WTC11 (cell line): ENCODE measurements at regions not wholly inside any gene's neighbourhood (a gene's known extent, or its start where the extent isn't known, plus 50 kb on each side); places are given as distances from the start of the nearest gene placed in this dataset.

Source experiments
- ATAC-seq: fragments of 200-7000 bp; cut with Tn5 transposase; 2 replicates; pipeline ENCODE4 v1.10.0; 2021; ENCODE audit warnings: mild to moderate bottlenecking, moderate library complexity
- CTCF ChIA-PET: fragments of 300-600 bp; sonication (Branson Sonifier 250); formaldehyde crosslinking; loops from one replicate; lab custom pipeline; 2021; ENCODE audit warnings: antibody characterized with exemption; lab: Charles Lee
- POLR2A ChIA-PET: fragments of 350-600 bp; sonication (Branson Sonifier 250); formaldehyde crosslinking; loops from one replicate; lab custom pipeline; 2021; ENCODE audit warnings: antibody characterized with exemption; lab: Charles Lee
- DNase-seq: peaks from one replicate; pipeline ENCODE4 v3.0.0; 2021; ENCODE audit warnings: low spot score
- H3K27ac Mint-ChIP-seq: 2 replicates; pipeline ENCODE4 v1.8.0; 2021; ENCODE audit warnings: mixed read lengths
- H3K27me3 Mint-ChIP-seq: 2 replicates; pipeline ENCODE4 v1.8.0; 2021; ENCODE audit warnings: low read depth, mild to moderate bottlenecking, moderate library complexity, mixed read lengths
- H3K36me3 Mint-ChIP-seq: 2 replicates; pipeline ENCODE4 v1.8.0; 2021; ENCODE audit warnings: mixed read lengths
- H3K4me1 Mint-ChIP-seq: 2 replicates; pipeline ENCODE4 v1.8.0; 2022; ENCODE audit warnings: mixed read lengths
- H3K4me3 Mint-ChIP-seq: 2 replicates; pipeline ENCODE4 v1.8.0; 2021; ENCODE audit warnings: mild to moderate bottlenecking, moderate library complexity, mixed read lengths
- H3K9me3 Mint-ChIP-seq: 2 replicates; pipeline ENCODE4 v1.8.0; 2021; ENCODE audit warnings: mixed read lengths
- ATF3 ChIP-seq: sonication (generic); formaldehyde crosslinking; conservative IDR thresholded peaks from 2 replicates; pipeline ENCODE4 v1.8.1; 2022; ENCODE audit warnings: mild to moderate bottlenecking, missing genetic modification reagents
- CDX4 ChIP-seq: fragments of 250-450 bp; sonication (Bioruptor Pico); IDR thresholded peaks from 2 replicates; pipeline ENCODE4 v1.9.0; 2021; ENCODE audit warnings: moderate library complexity, mild to moderate bottlenecking, inconsistent platforms, borderline replicate concordance
- CTCF ChIP-seq: fragments of 200-600 bp; IDR thresholded peaks from 2 replicates; pipeline ENCODE4 v1.8.0; 2022; ENCODE audit warnings: antibody characterized with exemption
- E2F4 ChIP-seq: sonication (generic); formaldehyde crosslinking; IDR thresholded peaks from 2 replicates; pipeline ENCODE4 v1.8.1; 2022; ENCODE audit warnings: low read depth, mild to moderate bottlenecking, moderate library complexity, missing genetic modification reagents, borderline replicate concordance
- EMX1 ChIP-seq: fragments of 250-450 bp; sonication (Bioruptor Pico); IDR thresholded peaks from 2 replicates; pipeline ENCODE4 v1.8.0; 2021; ENCODE audit warnings: mild to moderate bottlenecking
- FOXP4 ChIP-seq: sonication (generic); formaldehyde crosslinking; IDR thresholded peaks from 2 replicates; pipeline ENCODE4 v1.8.0; 2022; ENCODE audit warnings: mild to moderate bottlenecking, missing genetic modification reagents
- GRHL2 ChIP-seq: fragments of 250-450 bp; sonication (Bioruptor Pico); IDR thresholded peaks from 2 replicates; pipeline ENCODE4 v1.8.0; 2022; ENCODE audit warnings: mild to moderate bottlenecking, moderate library complexity; ENCODE audit not compliant: insufficient replicate concordance, severe bottlenecking
- MAX ChIP-seq: sonication (generic); formaldehyde crosslinking; IDR thresholded peaks from 2 replicates; pipeline ENCODE4 v1.8.0; 2022; ENCODE audit warnings: mild to moderate bottlenecking, missing genetic modification reagents
- NR1H2 ChIP-seq: sonication (generic); formaldehyde crosslinking; IDR thresholded peaks from 2 replicates; pipeline ENCODE4 v1.9.0; 2021; ENCODE audit warnings: mild to moderate bottlenecking, moderate library complexity, missing genetic modification reagents
- NR3C1 ChIP-seq: sonication (generic); formaldehyde crosslinking; conservative IDR thresholded peaks from 2 replicates; pipeline ENCODE4 v1.8.1; 2023; ENCODE audit warnings: low read depth, mild to moderate bottlenecking, missing genetic modification reagents
- OVOL2 ChIP-seq: fragments of 250-450 bp; sonication (Bioruptor Pico); IDR thresholded peaks from 2 replicates; pipeline ENCODE4 v1.9.0; 2021; ENCODE audit warnings: mild to moderate bottlenecking, borderline replicate concordance
- PREB ChIP-seq: sonication (generic); formaldehyde crosslinking; IDR thresholded peaks from 2 replicates; pipeline ENCODE4 v1.8.1; 2022; ENCODE audit warnings: mild to moderate bottlenecking, missing genetic modification reagents, moderate library complexity, borderline replicate concordance
- SP1 ChIP-seq: sonication (generic); formaldehyde crosslinking; conservative IDR thresholded peaks from 2 replicates; pipeline ENCODE4 v1.8.1; 2022; ENCODE audit warnings: missing genetic modification reagents
- TEAD1 ChIP-seq: sonication (generic); formaldehyde crosslinking; IDR thresholded peaks from 2 replicates; pipeline ENCODE4 v1.8.0; 2022; ENCODE audit warnings: mild to moderate bottlenecking, missing genetic modification reagents
- TP53 ChIP-seq: sonication (generic); formaldehyde crosslinking; IDR thresholded peaks from 2 replicates; pipeline ENCODE4 v1.8.1; 2023; ENCODE audit warnings: mild to moderate bottlenecking, missing genetic modification reagents
- ZNF219 ChIP-seq: sonication (generic); formaldehyde crosslinking; IDR thresholded peaks from 2 replicates; pipeline ENCODE4 v1.8.0; 2023; ENCODE audit warnings: missing genetic modification reagents, mild to moderate bottlenecking, borderline replicate concordance
- ZNF396 ChIP-seq: fragments of 250-450 bp; sonication (Bioruptor Pico); IDR thresholded peaks from 2 replicates; pipeline ENCODE4 v1.8.0; 2021; ENCODE audit warnings: mild to moderate bottlenecking, moderate library complexity, borderline replicate concordance
- ZNF423 ChIP-seq: fragments of 250-450 bp; sonication (Bioruptor Pico); IDR thresholded peaks from 2 replicates; pipeline ENCODE4 v2.1.2; 2022; ENCODE audit warnings: mild to moderate bottlenecking, moderate library complexity
- ZNF512 ChIP-seq: sonication (generic); formaldehyde crosslinking; IDR thresholded peaks from 2 replicates; pipeline ENCODE4 v1.8.1; 2022; ENCODE audit warnings: missing genetic modification reagents, borderline replicate concordance

- no peak for TF ChIP-seq NR1H2 (CRISPR knock-in tag)
Observed at GRCh38 chr5:87605663-87606062, 192.9 kb upstream of the CCNH start (continued).

GRCh38 chr5:87599778-87600177 lies 187.0 kb upstream of the CCNH start:
- Mint-ChIP-seq H3K27me3 (no peaks in the 10 kb centered on the region; the same call in 1 of the 2 replicates), H3K9me3 (peaks cover 37% of the 10 kb centered on the region), H3K27ac (no peak overlapping the region), H3K4me1 (no peaks in the 10 kb centered on the region), H3K4me3 (no peak overlapping the region), H3K36me3 (peaks cover 10% of the 10 kb centered on the region)
- POLR2A ChIA-PET: no interaction called here
- ATAC-seq (no peak), DNase-seq (no peak)
- CTCF ChIA-PET: no interaction called here
- TF ChIP-seq EMX1 (CRISPR knock-in tag): no peak
- no peak for TF ChIP-seq OVOL2
- no peak for TF ChIP-seq ATF3
- no peak for TF ChIP-seq ZNF512 (CRISPR knock-in tag)
- no peak for TF ChIP-seq MAX (CRISPR knock-in tag)

GRCh38 chr5:87598460-87598859 lies 185.7 kb upstream of the CCNH start:
- Mint-ChIP-seq H3K4me1 (no peaks in the 10 kb centered on the region), H3K27me3 (no peaks in the 10 kb centered on the region; the same call in 1 of the 2 replicates), H3K27ac (no peak overlapping the region), H3K4me3 (no peak overlapping the region), H3K9me3 (peaks cover 42% of the 10 kb centered on the region), H3K36me3 (peaks cover 10% of the 10 kb centered on the region)
- DNase-seq (no peak), ATAC-seq (no peak)
- CTCF ChIA-PET: no interaction called here
- POLR2A ChIA-PET: no interaction called here
- no peak for TF ChIP-seq NR3C1
- TF ChIP-seq GRHL2 (CRISPR knock-in tag): no peak
- TF ChIP-seq TP53 (CRISPR knock-in tag): no peak
- TF ChIP-seq CDX4 (CRISPR knock-in tag): no peak
- no peak for TF ChIP-seq E2F4 (CRISPR knock-in tag)
- TF ChIP-seq PREB: no peak
- no peak for TF ChIP-seq FOXP4 (CRISPR knock-in tag)
- no peak for TF ChIP-seq SP1
- no peak for TF ChIP-seq ZNF396 (CRISPR knock-in tag)
- no peak for TF ChIP-seq ZNF219 (CRISPR knock-in tag)
- no peak for TF ChIP-seq CTCF
- no peak for TF ChIP-seq TEAD1
- TF ChIP-seq ZNF512 (CRISPR knock-in tag): no peak
- TF ChIP-seq ZNF423 (CRISPR knock-in tag): no peak
